ENCODE measurements at regions not wholly inside any gene's neighbourhood (a gene's known extent, or its start where the extent isn't known, plus 50 kb on each side); places are given as distances from the start of the nearest gene placed in this dataset.

DNA sequence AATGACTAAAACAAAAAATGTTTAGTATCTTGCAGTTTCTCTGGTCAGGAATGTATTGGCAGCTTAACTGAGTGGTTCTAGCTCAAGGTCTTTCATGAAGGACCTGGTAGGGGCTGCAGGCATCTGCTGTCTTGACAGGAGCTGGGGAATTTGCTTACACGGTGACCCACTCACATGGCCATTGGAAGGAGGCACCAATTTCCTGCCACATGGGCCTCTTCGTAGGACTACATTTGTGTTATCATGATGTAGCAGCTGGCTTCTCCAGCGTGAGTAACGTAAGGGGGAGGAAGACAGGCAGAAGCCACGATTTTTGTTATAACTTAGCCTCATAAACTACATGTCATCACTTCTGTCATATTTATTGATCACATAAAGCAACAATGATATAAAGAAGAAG lies 376.3 kb downstream of the AMY1C start:
- TF ChIP-seq CTCF (IDR thresholded peaks at IDR 0.05; ENCODE audit: extremely low read depth in 1 of 2, insufficient read depth in 1 of 2, low read depth in 1 of 2, low read length in 2 of 2) (no peak), POLR2AphosphoS5 (IDR thresholded peaks at IDR 0.05; ENCODE audit: insufficient read depth, low read depth, low read length) (no peak)

All from endothelial cell of umbilical vein (primary cell).